ENCODE measurements at regions not wholly inside any gene's neighbourhood (a gene's known extent, or its start where the extent isn't known, plus 50 kb on each side); places are given as distances from the start of the nearest gene placed in this dataset.

DNA sequence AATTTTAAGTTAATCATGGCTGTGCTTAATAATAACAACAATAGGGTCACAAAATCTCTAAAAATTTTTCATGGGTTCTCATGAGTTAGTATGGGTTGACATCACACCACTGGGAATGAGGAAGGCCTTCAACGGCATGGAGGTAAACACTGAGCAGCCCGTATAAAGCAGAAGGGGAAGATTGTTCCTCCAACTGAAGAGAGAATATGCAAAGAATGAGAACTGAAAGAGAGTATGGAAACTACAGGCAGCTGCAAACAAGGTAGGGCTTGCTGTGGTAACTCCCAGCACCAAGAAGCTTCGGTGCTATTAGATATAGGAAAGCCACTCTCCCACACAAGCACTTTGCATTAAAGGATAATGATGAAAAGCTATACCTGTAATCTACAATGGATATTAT is 1242.3 kb upstream of the CELF4 start:
- no peak for DNase-seq (ENCODE audit: low read depth)
- Histone ChIP-seq H3K4me3 (ENCODE audit: insufficient read depth, low read depth, low read length) (no peak overlapping the region), H3K9ac (ENCODE audit: low read length) (no peak overlapping the region), H3K27ac (ENCODE audit: low read depth, low read length) (no peak overlapping the region), H3K36me3 (ENCODE audit: insufficient read depth, low read length) (no peaks in the 10 kb centered on the region), H2AFZ (ENCODE audit: low read depth, low read length) (no peak overlapping the region), H3K79me2 (ENCODE audit: insufficient read depth, low read length) (no peaks in the 10 kb centered on the region), H3K9me3 (ENCODE audit: insufficient read depth, low read depth, low read length) (no peaks in the 10 kb centered on the region), H3K4me1 (ENCODE audit: insufficient read depth, low read length) (no peaks in the 10 kb centered on the region), H4K20me1 (ENCODE audit: insufficient read depth, low read length) (no peaks in the 10 kb centered on the region), H3K4me2 (ENCODE audit: low read length) (no peak overlapping the region), H3K27me3 (ENCODE audit: insufficient read depth, low read length) (no peaks in the 10 kb centered on the region)
- Mint-ChIP-seq H3K4me3 (ENCODE audit: unreplicated experiment) (no peak overlapping the region), H3K9me3 (ENCODE audit: unreplicated experiment) (no peaks in the 10 kb centered on the region), H3K27ac (ENCODE audit: unreplicated experiment) (no peak overlapping the region), H3K27me3 (ENCODE audit: low read depth, unreplicated experiment) (no peaks in the 10 kb centered on the region), H3K36me3 (ENCODE audit: low read depth, unreplicated experiment) (no peaks in the 10 kb centered on the region), H3K4me1 (ENCODE audit: low read depth, unreplicated experiment) (no peaks in the 10 kb centered on the region)
- TF ChIP-seq, protein P1, sequence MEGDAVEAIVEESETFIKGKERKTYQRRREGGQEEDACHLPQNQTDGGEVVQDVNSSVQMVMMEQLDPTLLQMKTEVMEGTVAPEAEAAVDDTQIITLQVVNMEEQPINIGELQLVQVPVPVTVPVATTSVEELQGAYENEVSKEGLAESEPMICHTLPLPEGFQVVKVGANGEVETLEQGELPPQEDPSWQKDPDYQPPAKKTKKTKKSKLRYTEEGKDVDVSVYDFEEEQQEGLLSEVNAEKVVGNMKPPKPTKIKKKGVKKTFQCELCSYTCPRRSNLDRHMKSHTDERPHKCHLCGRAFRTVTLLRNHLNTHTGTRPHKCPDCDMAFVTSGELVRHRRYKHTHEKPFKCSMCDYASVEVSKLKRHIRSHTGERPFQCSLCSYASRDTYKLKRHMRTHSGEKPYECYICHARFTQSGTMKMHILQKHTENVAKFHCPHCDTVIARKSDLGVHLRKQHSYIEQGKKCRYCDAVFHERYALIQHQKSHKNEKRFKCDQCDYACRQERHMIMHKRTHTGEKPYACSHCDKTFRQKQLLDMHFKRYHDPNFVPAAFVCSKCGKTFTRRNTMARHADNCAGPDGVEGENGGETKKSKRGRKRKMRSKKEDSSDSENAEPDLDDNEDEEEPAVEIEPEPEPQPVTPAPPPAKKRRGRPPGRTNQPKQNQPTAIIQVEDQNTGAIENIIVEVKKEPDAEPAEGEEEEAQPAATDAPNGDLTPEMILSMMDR (IDR thresholded peaks at IDR 0.05; ENCODE audit: insufficient read depth, low read depth, low read length) = no peak
- TF ChIP-seq EZH2 (IDR thresholded peaks at IDR 0.05; ENCODE audit: insufficient read depth, low read length) = no peak
- no peak for FAIRE-seq

DNA sequence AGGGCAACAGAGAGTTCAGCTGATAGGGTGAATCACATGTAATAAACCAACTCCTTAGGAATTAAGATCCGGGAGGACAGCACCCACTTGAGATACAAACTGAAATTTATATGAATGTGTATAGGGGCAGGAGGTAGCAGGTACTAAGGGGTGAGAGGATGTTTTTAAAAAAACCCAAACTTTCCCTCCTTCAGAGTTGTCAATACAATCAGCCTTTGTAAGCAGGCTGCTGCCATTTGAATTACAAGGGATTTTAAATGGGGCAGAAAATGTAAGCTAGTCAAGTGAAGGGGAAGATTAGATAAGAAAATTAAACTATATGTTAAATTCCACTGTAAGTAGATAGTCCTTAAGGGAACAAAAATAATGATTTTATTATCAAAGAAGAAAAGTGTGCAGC is 1239.7 kb upstream of the CELF4 start:
- DNase-seq (ENCODE audit: low read depth) (no peak), FAIRE-seq (no peak)
- Histone ChIP-seq H3K27ac (ENCODE audit: low read depth, low read length) (no peak overlapping the region), H3K9me3 (ENCODE audit: insufficient read depth, low read depth, low read length) (no peaks in the 10 kb centered on the region), H3K36me3 (ENCODE audit: insufficient read depth, low read length) (no peaks in the 10 kb centered on the region), H2AFZ (ENCODE audit: low read depth, low read length) (no peak overlapping the region), H3K27me3 (ENCODE audit: insufficient read depth, low read length) (no peaks in the 10 kb centered on the region), H3K4me1 (ENCODE audit: insufficient read depth, low read length) (no peaks in the 10 kb centered on the region), H3K4me3 (ENCODE audit: insufficient read depth, low read depth, low read length) (no peak overlapping the region), H3K4me2 (ENCODE audit: low read length) (no peak overlapping the region), H4K20me1 (ENCODE audit: insufficient read depth, low read length) (no peaks in the 10 kb centered on the region), H3K9ac (ENCODE audit: low read length) (no peak overlapping the region), H3K79me2 (ENCODE audit: insufficient read depth, low read length) (no peaks in the 10 kb centered on the region)
- no peak overlapping the region for H3K4me3 Mint-ChIP-seq (ENCODE audit: unreplicated experiment)
- TF ChIP-seq EZH2 (IDR thresholded peaks at IDR 0.05; ENCODE audit: insufficient read depth, low read length) = no peak
- TF ChIP-seq, protein P1 (IDR thresholded peaks at IDR 0.05; ENCODE audit: insufficient read depth, low read depth, low read length) = no peak
- no peaks in the 10 kb centered on the region for H3K27me3 Mint-ChIP-seq (ENCODE audit: low read depth, unreplicated experiment)
- H3K27ac Mint-ChIP-seq (ENCODE audit: unreplicated experiment) = no peak overlapping the region
- H3K4me1 Mint-ChIP-seq (ENCODE audit: low read depth, unreplicated experiment) = no peaks in the 10 kb centered on the region
- H3K36me3 Mint-ChIP-seq (ENCODE audit: low read depth, unreplicated experiment) = no peaks in the 10 kb centered on the region
- H3K9me3 Mint-ChIP-seq (ENCODE audit: unreplicated experiment) = no peaks in the 10 kb centered on the region

DNA sequence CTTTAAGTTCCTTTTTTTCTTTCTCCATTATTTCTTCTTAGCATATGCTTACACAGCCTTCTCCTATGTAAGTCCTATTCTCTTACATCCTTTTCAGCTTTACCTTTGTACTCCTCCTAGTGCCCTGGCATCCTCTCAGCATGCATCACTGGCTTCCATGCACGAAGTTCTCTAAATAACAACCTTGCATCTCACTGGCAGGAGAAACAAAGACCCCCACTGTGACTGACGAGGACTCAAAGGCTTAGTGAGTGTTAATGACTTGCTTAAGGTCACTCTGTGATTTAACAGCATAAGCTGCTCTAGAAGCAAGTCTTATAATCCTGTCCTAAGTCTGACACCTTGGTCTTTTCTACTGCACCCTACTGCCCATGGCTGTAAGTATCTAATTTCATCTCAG is 1236.0 kb upstream of the CELF4 start:
- Histone ChIP-seq H3K36me3 (ENCODE audit: insufficient read depth, low read length) (no peaks in the 10 kb centered on the region), H3K27me3 (ENCODE audit: insufficient read depth, low read length) (no peaks in the 10 kb centered on the region), H3K9ac (ENCODE audit: low read length) (no peak overlapping the region), H3K4me3 (ENCODE audit: insufficient read depth, low read depth, low read length) (no peak overlapping the region), H3K9me3 (ENCODE audit: insufficient read depth, low read depth, low read length) (no peaks in the 10 kb centered on the region), H3K27ac (ENCODE audit: low read depth, low read length) (no peak overlapping the region), H4K20me1 (ENCODE audit: insufficient read depth, low read length) (no peaks in the 10 kb centered on the region), H3K79me2 (ENCODE audit: insufficient read depth, low read length) (no peaks in the 10 kb centered on the region), H3K4me1 (ENCODE audit: insufficient read depth, low read length) (no peaks in the 10 kb centered on the region), H3K4me2 (ENCODE audit: low read length) (no peak overlapping the region), H2AFZ (ENCODE audit: low read depth, low read length) (no peak overlapping the region)
- H3K4me1 Mint-ChIP-seq (ENCODE audit: low read depth, unreplicated experiment) = no peaks in the 10 kb centered on the region
- no peak overlapping the region for H3K4me3 Mint-ChIP-seq (ENCODE audit: unreplicated experiment)
- H3K27ac Mint-ChIP-seq (ENCODE audit: unreplicated experiment) = no peak overlapping the region
- no peaks in the 10 kb centered on the region for H3K36me3 Mint-ChIP-seq (ENCODE audit: low read depth, unreplicated experiment)
- FAIRE-seq (no peak), DNase-seq (ENCODE audit: low read depth) (no peak)
- H3K27me3 Mint-ChIP-seq (ENCODE audit: low read depth, unreplicated experiment) = no peaks in the 10 kb centered on the region
- TF ChIP-seq, protein P1 (IDR thresholded peaks at IDR 0.05; ENCODE audit: insufficient read depth, low read depth, low read length) = no peak
- TF ChIP-seq EZH2 (IDR thresholded peaks at IDR 0.05; ENCODE audit: insufficient read depth, low read length) = no peak
- H3K9me3 Mint-ChIP-seq (ENCODE audit: unreplicated experiment) = no peaks in the 10 kb centered on the region
